Spleen (tissue), 7 donors: ENCODE measurements at regions not wholly inside any gene's neighbourhood (a gene's known extent, or its start where the extent isn't known, plus 50 kb on each side); places are given as distances from the start of the nearest gene placed in this dataset.

Experiments used
- POLR2A ChIP-seq, 3 donors: fragments of 450-650 bp; IDR thresholded peaks; one replicate each; pipeline ENCODE4 v1.5.1; 2017; ENCODE audit warnings: antibody characterized with exemption in 3 of 3, mild to moderate bottlenecking in 1 of 3
- TF ChIP-seq, protein P1 (sequence below), 11 experiments: fragments of 200-600 bp in 7 of 11; fragments of 450-650 bp in 4 of 11; sonication (generic) in 4 of 11; IDR thresholded peaks in 8 of 11; conservative IDR thresholded peaks in 3 of 11; 1 replicate in 7 of 11; 2 replicates in 4 of 11; pipeline versions ENCODE4 v1.4.0 to v1.8.0; 2016 to 2021; ENCODE audit warnings: antibody characterized with exemption in 11 of 11, inconsistent platforms in 4 of 11, mild to moderate bottlenecking in 1 of 11
- donor health status: DM: no; HTN: no; CAD: no; lungs with moderate emphysema.
- donor health status: DM: no; HTN: no; CAD: no.
- donor health status: DM: no; HTN: no; CAD: no.

GRCh38 chr7:26061678-26062603, 90.1 kb upstream of the NFE2L3 start:
- TF ChIP-seq, protein P1, sequence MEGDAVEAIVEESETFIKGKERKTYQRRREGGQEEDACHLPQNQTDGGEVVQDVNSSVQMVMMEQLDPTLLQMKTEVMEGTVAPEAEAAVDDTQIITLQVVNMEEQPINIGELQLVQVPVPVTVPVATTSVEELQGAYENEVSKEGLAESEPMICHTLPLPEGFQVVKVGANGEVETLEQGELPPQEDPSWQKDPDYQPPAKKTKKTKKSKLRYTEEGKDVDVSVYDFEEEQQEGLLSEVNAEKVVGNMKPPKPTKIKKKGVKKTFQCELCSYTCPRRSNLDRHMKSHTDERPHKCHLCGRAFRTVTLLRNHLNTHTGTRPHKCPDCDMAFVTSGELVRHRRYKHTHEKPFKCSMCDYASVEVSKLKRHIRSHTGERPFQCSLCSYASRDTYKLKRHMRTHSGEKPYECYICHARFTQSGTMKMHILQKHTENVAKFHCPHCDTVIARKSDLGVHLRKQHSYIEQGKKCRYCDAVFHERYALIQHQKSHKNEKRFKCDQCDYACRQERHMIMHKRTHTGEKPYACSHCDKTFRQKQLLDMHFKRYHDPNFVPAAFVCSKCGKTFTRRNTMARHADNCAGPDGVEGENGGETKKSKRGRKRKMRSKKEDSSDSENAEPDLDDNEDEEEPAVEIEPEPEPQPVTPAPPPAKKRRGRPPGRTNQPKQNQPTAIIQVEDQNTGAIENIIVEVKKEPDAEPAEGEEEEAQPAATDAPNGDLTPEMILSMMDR (IDR thresholded peaks at IDR 0.05 in 8 of 11, conservative IDR thresholded peaks at IDR 0.05 in 3 of 11), result peak; percentile 26 to 89 (median 76)
- no peak for TF ChIP-seq POLR2A (IDR thresholded peaks at IDR 0.05)
